Left colon (tissue), 2 donors: ENCODE measurements at regions not wholly inside any gene's neighbourhood (a gene's known extent, or its start where the extent isn't known, plus 50 kb on each side); places are given as distances from the start of the nearest gene placed in this dataset.

Experiments used
- ATAC-seq: fragments of 200-7000 bp; cut with Tn5 transposase; one replicate; pipeline ENCODE4 v1.9.1; 2020; ENCODE audit warnings: mild to moderate bottlenecking, moderate library complexity
- DNase-seq, 2 donors: peaks; one replicate each; pipeline ENCODE4 v3.0.0-alpha.2; 2020
- intact Hi-C, 2 donors: fragments of 100-400 bp; cut with DNase I in 1 of 2; cut with micrococcal nuclease in 1 of 2; formaldehyde crosslinking; loops; one replicate each; pipeline versions ENCODE4 v1.11.2 to v1.14.0; 2022; cut with DNase I, micrococcal nuclease
- donor health status: DM: no; HTN: no; CAD: no.
- donor health status: DM: yes; HTN: yes; CAD: no.

- DNase-seq, result no peak
- no peak for ATAC-seq
- intact Hi-C loops, result no loop called here
These were observed 281.8 kb upstream of the SOX5 start for GRCh38 chr12:24231298-24231697.

- no peak for ATAC-seq
- DNase-seq, result no peak
- intact Hi-C loops, result no loop called here
These were observed 280.7 kb upstream of the SOX5 start for GRCh38 chr12:24230061-24230701.

GRCh38 chr12:24229031-24229700 lies 279.7 kb upstream of the SOX5 start:
- ATAC-seq, result no peak
- intact Hi-C loops, result no loop called here
- DNase-seq, result no peak

GRCh38 chr12:24228371-24228770 lies 278.9 kb upstream of the SOX5 start:
- no peak for DNase-seq
- intact Hi-C loops, result no loop called here
- no peak for ATAC-seq

GRCh38 chr12:24227551-24227950 lies 278.1 kb upstream of the SOX5 start:
- no peak for ATAC-seq
- intact Hi-C loops, result no loop called here
- no peak for DNase-seq

- intact Hi-C loops, result no loop called here
- no peak for DNase-seq
- ATAC-seq, result no peak
These were observed 277.4 kb upstream of the SOX5 start for GRCh38 chr12:24226745-24227350.

GRCh38 chr12:24224401-24224800 lies 274.9 kb upstream of the SOX5 start:
- intact Hi-C loops, result no loop called here
- DNase-seq (no peak), ATAC-seq (no peak)

- intact Hi-C loops, result no loop called here
- no peak for DNase-seq
- ATAC-seq, result no peak
These were observed 274.5 kb upstream of the SOX5 start for GRCh38 chr12:24223926-24224325.

GRCh38 chr12:24222968-24223367 lies 273.5 kb upstream of the SOX5 start:
- intact Hi-C loops, result no loop called here
- DNase-seq (no peak), ATAC-seq (no peak)

- ATAC-seq (no peak), DNase-seq (no peak)
- intact Hi-C loops, result no loop called here
These were observed 263.0 kb upstream of the SOX5 start for GRCh38 chr12:24212496-24212895.

GRCh38 chr12:24206621-24207020 lies 257.2 kb upstream of the SOX5 start:
- ATAC-seq, result no peak
- DNase-seq, result no peak
- intact Hi-C loops, result no loop called here

- DNase-seq, result no peak
- intact Hi-C loops, result no loop called here
- ATAC-seq, result no peak
These were observed 251.9 kb upstream of the SOX5 start for GRCh38 chr12:24201258-24201970.

- ATAC-seq, result no peak
- intact Hi-C loops, result no loop called here
- DNase-seq, result no peak
These were observed 250.5 kb upstream of the SOX5 start for GRCh38 chr12:24200010-24200409.

GRCh38 chr12:24198936-24199671 lies 249.6 kb upstream of the SOX5 start:
- no peak for ATAC-seq
- DNase-seq, result no peak
- intact Hi-C loops, result no loop called here

- ATAC-seq (no peak), DNase-seq (no peak)
- intact Hi-C loops, result no loop called here
These were observed 248.6 kb upstream of the SOX5 start for GRCh38 chr12:24198070-24198469.

- no peak for DNase-seq
- intact Hi-C loops, result no loop called here
- ATAC-seq, result no peak
These were observed 248.1 kb upstream of the SOX5 start for GRCh38 chr12:24197532-24197931.

GRCh38 chr12:24195063-24195462 lies 245.6 kb upstream of the SOX5 start:
- intact Hi-C loops, result no loop called here
- no peak for DNase-seq
- no peak for ATAC-seq

- intact Hi-C loops, result no loop called here
- DNase-seq (no peak), ATAC-seq (no peak)
These were observed 241.6 kb upstream of the SOX5 start for GRCh38 chr12:24191117-24191516.

GRCh38 chr12:24185782-24186181 lies 236.3 kb upstream of the SOX5 start:
- intact Hi-C loops, result no loop called here
- DNase-seq (no peak), ATAC-seq (peak; percentile 67)
